HG03045 (cell line): ENCODE measurements at regions not wholly inside any gene's neighbourhood (a gene's known extent, or its start where the extent isn't known, plus 50 kb on each side); places are given as distances from the start of the nearest gene placed in this dataset.
"Not testable (repeated sequence)": the region's sequence is repeated elsewhere in the genome, so short reads cannot be mapped to it uniquely, and the experiment has no call there.

Experiments
- ATAC-seq: cut with Tn5 transposase; IDR thresholded peaks from one replicate; pipeline ENCODE4 v1.9.1; 2021; ENCODE audit warnings: mild to moderate bottlenecking, moderate library complexity; ENCODE audit not compliant: unreplicated experiment

DNA sequence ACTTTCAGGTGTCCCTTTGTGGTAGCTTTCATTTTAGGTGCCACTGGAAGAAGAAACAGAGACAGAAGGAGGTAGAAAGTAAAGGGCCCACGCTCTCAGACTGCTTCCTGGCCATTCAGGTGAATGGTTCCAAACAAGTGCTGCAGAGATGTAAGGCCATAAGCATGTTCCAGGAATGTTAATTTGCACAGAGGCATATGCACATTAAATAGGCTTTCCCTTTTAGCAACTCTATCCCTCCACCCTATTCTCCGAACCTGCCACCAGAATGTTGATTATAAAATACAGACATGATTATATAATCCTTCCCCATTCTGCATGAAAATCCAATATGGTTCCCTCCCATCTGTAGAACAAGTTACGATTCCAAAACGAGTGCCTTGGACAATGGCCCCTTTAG lies 297.2 kb downstream of the C6orf118 start:
- no peak for ATAC-seq

DNA sequence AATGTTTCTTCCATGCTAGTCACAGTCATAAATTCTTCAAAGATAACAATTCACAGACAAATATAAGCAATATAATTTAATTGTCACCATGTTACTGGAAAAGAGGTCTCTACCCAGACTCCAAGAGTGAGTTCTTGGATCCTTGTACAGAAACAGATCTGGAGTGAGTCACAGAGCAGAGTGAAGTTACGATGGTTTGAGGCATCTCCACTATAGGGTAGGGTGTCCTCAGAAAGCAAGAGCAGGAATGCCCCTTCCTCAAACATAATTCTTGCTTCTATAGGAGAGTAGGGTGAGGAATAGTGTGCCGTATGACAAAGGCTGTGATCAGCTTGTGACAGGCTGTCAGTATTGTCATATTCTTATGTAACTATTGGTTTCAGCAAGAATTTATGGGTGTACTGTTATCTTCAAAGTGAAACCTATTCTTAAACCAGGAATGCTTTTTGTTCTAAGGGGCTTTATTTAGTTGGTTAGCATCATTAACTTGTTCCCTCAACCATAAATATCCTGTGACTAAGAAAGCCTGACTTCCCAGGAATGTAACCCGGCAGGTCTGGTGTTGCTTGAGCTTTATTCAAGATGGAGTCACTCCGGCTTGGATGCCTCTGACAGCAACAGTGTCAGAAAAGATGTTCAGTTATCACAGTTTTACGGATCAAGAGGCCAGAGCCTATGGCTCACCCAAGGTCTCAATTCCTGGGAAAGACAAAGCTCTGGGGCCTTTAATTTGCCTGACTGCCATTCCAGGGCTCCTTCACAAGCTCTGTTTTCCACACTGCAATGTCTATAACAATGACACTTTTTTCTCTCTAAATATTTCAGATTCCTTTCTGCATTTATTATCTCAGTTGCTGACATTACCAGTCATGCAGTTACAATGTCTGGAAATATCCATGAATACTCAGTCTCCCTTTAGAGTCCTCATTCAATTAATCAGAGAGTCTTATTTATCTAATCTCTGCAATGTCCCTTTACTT lies 298.6 kb downstream of the C6orf118 start:
- ATAC-seq = no peak

DNA sequence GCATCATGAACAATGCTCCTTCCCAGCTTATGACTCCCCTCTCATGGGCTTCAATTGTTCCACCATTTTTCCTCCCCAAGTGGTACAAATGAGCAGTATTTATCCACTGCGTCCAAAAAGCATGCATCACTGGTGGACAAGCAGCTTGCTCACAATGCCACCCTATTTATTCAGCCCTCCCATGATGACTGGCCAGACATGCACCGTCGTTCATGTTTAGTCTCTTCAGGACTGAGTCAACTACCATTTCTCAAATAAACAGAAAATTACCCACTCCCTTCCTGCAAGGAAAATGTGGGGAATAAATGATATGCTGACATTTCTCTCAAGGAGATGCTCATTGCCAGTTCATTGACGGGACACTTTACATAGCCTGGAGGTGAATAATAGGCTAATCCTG lies 300.4 kb downstream of the C6orf118 start:
- no peak for ATAC-seq

DNA sequence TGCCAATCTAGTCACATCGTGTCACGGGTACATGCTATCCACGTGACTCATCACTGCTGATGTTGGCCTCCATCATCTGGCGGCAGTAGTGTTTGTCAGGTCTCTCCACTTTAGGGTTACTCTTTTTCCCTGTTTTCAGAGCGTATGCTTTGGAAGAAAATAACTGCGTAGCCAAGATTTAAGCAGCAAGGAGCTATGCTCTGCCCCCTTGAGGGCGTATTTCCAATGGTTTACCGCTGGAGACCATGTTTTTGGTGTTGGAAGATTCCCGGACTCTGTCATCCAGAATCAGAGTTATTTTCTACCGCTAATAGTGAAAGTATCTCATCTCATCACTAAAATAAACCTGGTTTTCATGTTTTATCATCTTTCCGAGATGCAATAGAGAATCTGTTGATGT lies 306.5 kb downstream of the C6orf118 start:
- ATAC-seq = no peak

DNA sequence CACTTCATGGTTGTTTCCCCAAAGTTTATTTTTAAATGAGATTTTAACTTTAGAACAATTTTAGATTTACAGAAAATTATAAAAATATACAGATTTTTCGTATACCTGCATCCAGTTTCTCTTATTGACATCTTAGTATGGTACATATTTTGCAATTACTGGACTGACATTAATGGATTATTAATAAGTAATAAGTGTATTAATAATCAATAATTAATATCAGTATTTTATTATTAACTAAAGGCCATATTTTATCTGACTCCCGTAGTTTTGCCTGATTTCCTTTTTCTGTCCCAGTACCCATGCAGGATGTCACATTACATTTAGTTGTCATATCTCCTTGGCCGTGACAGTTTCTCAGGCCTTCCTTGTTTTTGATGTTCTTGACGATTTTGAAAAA lies 307.0 kb downstream of the C6orf118 start:
- ATAC-seq = no peak

DNA sequence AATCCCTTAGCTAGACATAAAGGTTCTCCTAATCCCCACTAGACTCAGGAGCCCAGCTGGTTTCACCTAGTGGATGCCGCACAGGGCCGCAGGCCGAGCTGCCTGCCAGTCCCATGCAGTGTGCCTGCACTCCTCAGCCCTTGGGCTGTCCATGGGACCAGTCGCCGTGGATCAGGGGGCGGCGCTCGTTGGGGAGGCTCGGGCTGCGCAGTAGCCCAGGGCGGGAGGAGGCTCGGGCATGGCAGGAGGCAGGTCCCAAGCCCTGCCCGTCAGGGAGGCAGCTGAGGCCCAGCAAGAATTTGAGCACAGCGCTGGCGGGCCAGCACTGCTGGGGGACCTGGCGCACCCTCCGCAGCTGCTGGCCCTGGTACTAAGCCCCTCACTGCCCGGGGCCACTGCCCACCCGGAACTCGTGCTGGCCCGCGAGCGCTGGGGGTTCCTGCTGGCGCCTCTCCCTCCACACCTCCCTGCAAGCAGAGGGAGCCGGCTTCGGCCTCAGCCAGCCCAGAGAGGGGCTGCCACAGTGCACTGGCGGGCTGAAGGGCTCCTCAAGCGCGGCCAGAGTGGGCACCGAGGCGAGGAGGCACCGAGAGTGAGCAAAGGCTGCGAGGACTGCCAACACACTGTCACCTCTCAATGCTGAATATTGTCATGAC lies 307.8 kb downstream of the C6orf118 start:
- no peak for ATAC-seq

DNA sequence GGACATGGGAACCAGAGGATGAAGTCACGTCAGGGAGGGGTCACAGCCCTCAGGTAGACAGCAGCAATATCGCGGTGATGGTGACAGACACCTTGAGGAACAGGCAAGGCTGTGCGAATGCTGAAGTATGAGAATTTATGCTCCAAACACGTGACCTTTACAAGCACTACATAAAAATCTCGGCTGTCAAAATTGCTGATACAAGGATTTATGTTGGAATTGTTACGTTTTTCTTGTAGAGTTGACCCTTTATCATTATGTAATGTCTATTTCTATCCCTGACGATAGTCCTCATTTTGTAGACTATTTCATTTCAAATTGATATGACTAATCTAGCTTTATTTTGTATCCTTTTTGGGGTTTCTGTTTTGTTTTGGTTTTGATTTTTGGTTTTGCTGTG lies 311.1 kb downstream of the C6orf118 start:
- ATAC-seq = no peak

DNA sequence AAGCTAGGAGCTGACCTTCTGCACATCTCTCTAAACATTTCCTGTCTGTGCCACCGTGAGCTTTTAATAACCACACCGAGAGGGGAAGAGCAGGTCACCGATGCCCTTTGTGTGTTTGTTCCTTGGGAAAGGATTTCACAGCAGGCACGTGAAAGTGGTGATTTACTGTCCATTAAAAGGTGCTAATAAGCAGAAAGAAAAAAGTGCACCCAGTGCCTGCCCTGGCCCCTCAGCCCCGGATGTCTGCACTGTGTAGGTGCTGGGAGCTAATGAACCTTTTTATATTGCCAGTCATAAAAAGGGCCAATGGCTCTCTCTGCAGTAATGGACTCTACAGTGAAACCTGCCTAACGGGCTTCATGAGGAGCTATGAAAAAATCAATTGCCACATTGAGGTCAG lies 312.6 kb downstream of the C6orf118 start:
- ATAC-seq = no peak

DNA sequence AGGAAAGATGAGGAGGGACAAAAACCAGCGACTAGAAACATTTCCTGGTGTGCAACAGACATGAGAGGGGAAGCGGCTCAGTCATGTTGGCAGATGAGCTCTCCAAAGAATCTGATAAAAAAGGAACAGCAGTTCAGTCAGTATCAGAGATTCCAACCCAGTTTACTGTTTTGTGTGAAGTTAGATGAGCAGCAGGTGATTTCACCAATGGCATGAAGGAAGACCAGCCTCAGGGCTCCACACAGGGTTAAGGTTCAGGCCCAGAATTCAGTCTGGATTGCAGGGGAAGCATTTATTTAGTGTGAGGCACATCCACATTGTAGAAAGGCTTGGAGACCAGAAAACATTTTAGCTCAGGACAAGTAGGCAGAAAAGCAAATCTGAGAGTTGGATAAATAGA lies 317.8 kb downstream of the C6orf118 start:
- ATAC-seq = no peak

DNA sequence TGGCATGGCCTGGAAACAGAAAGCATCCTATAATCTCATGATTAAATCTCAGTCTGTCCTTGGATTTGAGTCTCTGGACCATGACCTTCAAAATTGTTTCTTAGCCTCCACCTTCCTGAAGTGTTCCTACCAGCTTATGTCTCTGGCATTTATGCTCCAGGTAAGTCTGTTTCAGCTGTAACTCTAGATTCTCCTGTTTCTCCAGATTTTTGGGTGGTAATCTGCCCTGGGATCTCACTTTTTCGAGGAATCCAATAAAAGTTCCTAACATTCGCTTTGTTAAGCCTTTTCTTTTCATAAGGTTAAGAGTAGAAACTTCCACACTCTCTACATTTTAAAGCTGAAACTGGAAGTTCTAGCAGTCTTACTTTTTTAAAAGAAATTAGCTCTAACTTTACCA lies 318.5 kb downstream of the C6orf118 start:
- no peak for ATAC-seq

DNA sequence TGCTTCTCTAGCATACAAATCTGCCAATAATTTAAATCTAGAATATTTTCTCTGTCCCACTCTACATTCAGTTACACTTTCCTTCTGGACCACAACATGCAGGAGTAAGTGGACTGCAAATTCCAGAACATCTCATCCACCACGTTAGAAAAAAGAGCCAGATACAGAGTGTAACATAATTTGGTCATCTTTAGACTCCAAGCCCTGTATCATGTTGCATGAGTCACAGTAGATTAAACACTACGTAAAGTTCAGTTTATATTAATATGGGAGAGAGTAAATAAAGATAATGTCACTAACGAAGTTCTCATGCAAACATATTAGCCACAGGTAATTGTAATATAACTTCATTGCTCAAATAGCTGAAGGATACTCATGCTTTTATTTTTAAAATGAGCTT lies 327.0 kb downstream of the C6orf118 start:
- ATAC-seq = no peak

DNA sequence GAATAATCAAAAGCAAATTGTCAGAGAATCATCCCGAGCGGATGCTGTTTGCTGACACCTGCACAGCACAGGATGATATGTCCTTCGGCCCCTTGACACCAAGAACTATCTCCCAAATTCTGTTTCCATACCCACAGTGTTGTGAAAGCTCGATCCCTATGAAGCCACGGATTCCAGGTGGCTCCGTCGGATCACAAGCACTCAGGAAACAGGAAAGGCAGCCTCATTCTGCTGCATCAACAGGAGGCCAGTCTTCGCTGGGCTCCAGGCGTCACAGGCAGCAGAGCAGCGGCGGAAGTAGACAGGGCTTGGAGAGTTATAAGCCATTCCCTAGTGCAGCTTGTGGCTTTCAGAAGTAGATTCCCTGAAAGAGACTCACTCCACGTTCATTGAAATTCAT lies 342.3 kb downstream of the C6orf118 start:
- ATAC-seq = no peak

DNA sequence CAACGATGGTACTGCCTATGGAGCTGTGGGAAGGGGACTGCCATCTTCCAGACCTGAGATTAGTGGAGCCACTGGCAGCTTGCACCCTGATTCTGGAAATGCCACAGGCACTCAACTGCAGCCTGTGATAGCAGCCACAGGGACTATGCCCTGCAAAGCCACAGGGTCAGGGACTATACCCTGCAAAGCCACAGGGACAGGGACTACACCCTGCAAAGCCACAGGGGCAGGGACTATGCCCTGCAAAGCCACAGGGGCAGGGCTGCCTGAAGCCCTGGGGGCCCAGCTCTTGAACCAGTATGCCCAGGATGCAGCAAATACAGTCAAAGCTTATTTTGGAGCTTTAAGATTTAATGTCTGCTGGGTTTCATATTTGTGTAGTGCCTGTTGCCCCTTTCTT lies 346.6 kb downstream of the C6orf118 start:
- ATAC-seq = no peak

DNA sequence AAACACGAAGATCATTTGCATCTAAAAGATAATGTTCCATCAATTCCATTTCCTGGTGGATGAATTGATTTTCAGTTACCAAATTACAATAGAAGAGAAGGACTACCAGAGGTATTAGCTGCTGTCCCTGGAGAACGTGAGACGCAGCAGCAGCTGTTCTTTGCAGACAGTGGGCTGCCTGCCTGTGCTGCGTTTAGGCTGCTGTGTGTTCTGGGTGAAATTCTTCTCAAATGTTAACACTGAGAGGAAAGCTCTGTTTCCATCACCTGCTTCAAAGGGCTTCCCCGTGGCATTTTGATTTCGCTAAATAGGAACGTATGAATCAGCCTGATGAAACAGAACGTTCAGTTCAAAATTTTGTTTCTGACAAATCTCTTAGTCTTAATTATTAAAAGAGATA lies 362.2 kb downstream of the C6orf118 start:
- ATAC-seq = no peak

DNA sequence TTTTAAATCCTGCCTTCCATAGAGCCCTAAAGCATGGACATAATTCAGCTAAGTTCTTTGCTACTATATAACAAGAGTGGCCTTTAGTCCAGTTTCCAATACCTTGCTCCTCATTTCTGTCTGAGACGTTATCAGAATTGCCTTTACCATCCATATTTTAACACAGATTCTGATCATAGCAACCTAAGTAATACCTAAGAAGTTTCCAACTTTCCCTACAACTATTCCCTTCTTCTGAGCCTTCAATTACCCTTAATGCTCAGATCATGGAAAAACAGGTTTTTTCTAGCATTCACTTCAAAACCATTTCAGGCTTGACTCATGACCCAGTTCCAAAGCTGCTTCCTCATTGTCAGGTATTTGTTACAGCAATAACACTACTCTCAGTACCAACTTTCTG lies 367.1 kb downstream of the C6orf118 start:
- ATAC-seq = no peak

DNA sequence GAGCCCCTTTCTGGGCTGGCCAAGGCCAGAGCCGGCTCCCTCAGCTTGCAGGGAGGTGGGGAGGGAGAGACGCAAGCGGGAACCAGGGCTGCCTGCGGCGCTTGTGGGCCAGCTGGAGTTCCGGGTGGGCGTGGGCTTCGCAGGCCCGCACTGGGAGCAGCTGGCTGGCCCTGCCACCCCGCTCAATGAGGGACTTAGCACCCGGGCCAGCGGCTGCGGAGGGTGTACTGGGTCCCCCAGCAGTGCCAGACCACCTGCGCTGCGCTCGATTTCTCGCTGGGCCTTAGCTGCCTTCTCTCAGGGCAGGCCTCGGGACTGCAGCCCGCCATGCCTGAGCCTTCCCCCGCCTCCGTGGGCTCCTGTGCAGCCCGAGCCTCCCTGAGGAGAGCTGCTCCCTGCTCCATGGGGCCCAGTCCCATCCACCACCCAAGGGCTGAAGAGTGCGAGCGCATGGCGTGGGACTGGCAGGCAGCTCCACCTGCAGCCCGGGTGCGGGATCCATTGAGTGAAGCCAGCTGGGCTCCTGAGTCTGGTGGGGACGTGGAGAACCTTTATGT lies 376.1 kb downstream of the C6orf118 start:
- not testable (repeated sequence) for ATAC-seq

DNA sequence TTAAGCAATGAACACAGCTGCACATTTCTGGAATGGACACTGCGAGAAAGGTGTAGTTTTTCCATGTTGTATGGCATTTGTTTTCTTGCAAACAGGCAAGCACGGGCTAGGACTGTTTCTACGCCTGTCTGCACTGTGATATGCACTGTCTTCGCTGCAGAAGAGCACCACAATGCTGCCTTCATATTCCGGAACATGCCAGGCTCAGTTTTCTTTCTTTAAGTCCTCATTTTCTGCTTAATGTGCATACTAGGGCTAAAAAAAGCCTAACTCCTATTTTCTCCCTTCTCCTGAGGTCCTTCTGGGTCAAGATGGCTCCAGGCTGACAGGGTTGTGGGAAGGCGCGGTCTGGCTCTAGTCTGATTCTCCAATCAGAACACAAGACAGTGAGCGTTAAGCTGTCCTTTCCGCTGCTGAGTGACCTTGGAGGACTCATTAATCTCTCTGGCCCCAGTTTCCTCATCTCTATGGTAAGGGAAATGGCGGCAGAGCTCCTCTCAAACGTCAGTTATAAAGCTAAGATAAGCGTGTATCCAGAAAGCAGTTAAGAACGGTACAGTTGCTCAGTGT lies 379.9 kb downstream of the C6orf118 start:
- ATAC-seq = no peak

DNA sequence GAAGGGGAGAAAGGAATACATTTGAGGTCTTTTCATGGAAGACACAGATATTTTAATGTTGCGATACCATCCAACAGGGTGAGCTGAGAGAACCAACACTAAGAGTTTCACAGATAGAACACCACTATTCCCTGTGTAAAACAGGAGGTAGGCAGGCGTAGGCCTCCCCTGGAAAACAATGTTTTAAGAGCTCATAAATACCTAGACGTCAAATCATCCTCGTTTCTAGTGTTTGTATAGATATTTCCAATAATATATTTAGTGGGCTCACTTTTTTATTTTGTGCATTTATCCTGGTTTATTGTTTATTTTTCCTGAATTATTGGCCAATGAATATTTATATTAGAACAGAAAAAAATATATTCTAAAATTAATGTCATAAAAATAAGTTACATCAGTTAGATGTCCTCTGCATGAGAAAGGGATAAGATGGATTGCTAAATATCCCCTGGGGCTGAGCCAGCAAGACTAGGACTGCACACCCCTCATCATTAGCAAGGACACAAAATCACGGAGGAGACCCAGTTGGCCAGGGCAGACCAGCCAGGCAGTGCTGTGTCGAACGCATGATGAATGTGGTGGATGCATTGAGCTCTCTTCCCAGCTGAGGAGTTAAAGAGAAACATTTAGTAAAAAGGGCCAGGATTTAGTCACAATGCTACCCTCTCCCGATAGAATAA lies 380.5 kb downstream of the C6orf118 start:
- ATAC-seq = no peak

DNA sequence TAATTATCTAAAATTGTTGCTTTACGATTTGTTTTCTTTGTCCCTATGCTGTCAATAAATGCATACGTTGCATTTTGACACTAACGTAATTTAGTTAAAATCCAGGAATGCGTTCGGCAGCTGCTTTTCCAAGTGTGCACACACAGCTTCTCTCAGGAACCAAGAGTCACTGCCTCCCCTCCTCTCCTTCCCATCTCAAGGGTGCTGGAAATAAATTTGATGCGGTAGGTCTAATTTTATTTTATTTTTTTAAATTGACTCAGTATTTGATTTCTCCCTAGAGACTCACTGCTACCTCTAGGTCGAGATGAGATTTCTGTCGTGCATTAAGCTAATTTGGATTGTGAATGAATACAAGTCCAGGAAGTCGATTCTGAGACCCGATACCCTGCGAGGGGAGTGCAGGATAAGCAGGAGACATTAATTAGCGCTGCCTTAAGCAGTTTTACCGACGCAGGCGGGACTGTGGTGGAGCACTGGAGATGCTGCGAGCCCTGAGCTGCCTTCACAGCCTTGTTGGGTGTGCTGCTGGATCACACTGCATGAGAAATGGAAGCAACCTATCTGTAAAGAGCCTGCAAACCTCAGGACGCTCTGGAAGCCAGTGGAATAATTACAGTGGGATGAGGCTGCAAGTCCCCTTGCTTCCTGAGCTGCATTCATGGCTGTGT lies 381.2 kb downstream of the C6orf118 start:
- no peak for ATAC-seq

DNA sequence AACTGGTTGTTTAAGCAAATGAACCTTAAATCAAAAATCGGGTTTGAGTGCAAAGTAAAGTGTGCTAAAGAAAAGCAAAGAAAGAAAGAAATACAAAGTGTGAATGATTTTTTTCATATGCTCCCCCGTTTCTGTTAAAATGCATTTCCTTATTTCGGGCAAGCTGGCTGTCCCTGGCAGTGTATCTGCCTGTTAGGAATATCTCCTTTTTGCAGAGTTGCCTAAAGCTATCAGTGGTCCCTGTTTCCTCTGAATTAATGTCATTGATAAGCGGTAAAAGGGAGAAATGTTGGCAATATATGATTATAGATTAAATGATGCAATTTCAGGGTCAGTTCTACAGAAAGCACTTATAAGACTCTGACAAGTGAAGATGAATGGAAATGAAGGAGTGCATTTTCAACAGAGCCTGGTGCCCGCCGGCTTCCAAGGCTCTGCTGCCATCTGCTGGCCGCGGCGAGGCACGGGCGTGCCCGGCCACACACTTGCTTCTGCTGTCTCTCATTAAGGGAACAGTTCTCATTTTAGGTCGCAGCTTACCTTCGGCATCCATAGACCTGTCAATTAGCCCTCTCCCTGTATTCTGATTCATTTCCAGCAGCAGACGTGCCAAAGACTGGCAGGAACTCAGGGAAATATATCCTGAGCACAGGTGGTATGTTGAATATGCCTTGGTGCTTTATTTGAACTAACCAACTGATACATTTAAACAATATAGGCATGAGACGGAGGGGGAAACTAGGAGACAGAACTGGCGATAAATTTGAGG lies 381.9 kb downstream of the C6orf118 start:
- ATAC-seq = peak; percentile 94
